ENCODE measurements at regions not wholly inside any gene's neighbourhood (a gene's known extent, or its start where the extent isn't known, plus 50 kb on each side); places are given as distances from the start of the nearest gene placed in this dataset.

- H2AFZ ChIP-seq = no peak overlapping the region
- no peak overlapping the region for H3K4me3 ChIP-seq
- no peak for DNase-seq (ENCODE audit: low spot score)
- H3K4me2 ChIP-seq = no peak overlapping the region
- H3K27me3 ChIP-seq = no peaks in the 10 kb centered on the region
- no peaks in the 10 kb centered on the region for H3K36me3 ChIP-seq (replicated peaks; ENCODE audit: insufficient read depth, low read depth)
- TF ChIP-seq EZH2phosphoT487 (IDR thresholded peaks at IDR 0.05; ENCODE audit: low read depth, severe bottlenecking, unreplicated experiment) (no peak), CTCF (IDR thresholded peaks at IDR 0.05; ENCODE audit: poor library complexity) (no peak), EZH2 (IDR thresholded peaks at IDR 0.05; ENCODE audit: borderline replicate concordance) (no peak)
- no peaks in the 10 kb centered on the region for H4K20me1 ChIP-seq (ENCODE audit: insufficient read depth, poor library complexity, severe bottlenecking)
- no peaks in the 10 kb centered on the region for H3K9me3 ChIP-seq (ENCODE audit: low read depth)
- no peaks in the 10 kb centered on the region for H3K9me2 ChIP-seq (replicated peaks; ENCODE audit: insufficient read depth)
- H3K27ac ChIP-seq = no peak overlapping the region
- H3K4me1 ChIP-seq (ENCODE audit: insufficient read depth) = no peaks in the 10 kb centered on the region
- WGBS (ENCODE audit: low lambda C conversion rate, missing lambda C conversion rate) = 59% methylated on average over 13 of the region's 13 CpGs
- H3K79me2 ChIP-seq = no peaks in the 10 kb centered on the region
These were observed 79.8 kb downstream of the KLF4 start for GRCh38 chr9:107409581-107410389.

GRCh38 chr9:107407675-107408074, 81.9 kb downstream of the KLF4 start:
- no peaks in the 10 kb centered on the region for H3K36me3 ChIP-seq (replicated peaks; ENCODE audit: insufficient read depth, low read depth)
- no peaks in the 10 kb centered on the region for H3K9me3 ChIP-seq (ENCODE audit: low read depth)
- DNase-seq (ENCODE audit: low spot score) = no peak
- no peak overlapping the region for H3K4me3 ChIP-seq
- TF ChIP-seq EZH2phosphoT487 (IDR thresholded peaks at IDR 0.05; ENCODE audit: low read depth, severe bottlenecking, unreplicated experiment) (no peak), EZH2 (IDR thresholded peaks at IDR 0.05; ENCODE audit: borderline replicate concordance) (no peak), CTCF (IDR thresholded peaks at IDR 0.05; ENCODE audit: poor library complexity) (no peak)
- peaks cover 12% of the 10 kb centered on the region for H3K4me1 ChIP-seq (ENCODE audit: insufficient read depth)
- no peaks in the 10 kb centered on the region for H3K9me2 ChIP-seq (replicated peaks; ENCODE audit: insufficient read depth)
- no peaks in the 10 kb centered on the region for H4K20me1 ChIP-seq (ENCODE audit: insufficient read depth, poor library complexity, severe bottlenecking)
- H3K27me3 ChIP-seq = no peaks in the 10 kb centered on the region
- 63% methylated on average over 2 of the region's 2 CpGs for WGBS (ENCODE audit: low lambda C conversion rate, missing lambda C conversion rate)
- H3K79me2 ChIP-seq = no peaks in the 10 kb centered on the region
- H3K27ac ChIP-seq = no peak overlapping the region
- H2AFZ ChIP-seq = no peak overlapping the region
- H3K4me2 ChIP-seq = no peak overlapping the region

GRCh38 chr9:107405511-107405910, 84.1 kb downstream of the KLF4 start:
- TF ChIP-seq EZH2 (IDR thresholded peaks at IDR 0.05; ENCODE audit: borderline replicate concordance) (no peak), EZH2phosphoT487 (IDR thresholded peaks at IDR 0.05; ENCODE audit: low read depth, severe bottlenecking, unreplicated experiment) (no peak), CTCF (IDR thresholded peaks at IDR 0.05; ENCODE audit: poor library complexity) (no peak)
- no peak overlapping the region for H2AFZ ChIP-seq
- no peaks in the 10 kb centered on the region for H3K9me2 ChIP-seq (replicated peaks; ENCODE audit: insufficient read depth)
- no peaks in the 10 kb centered on the region for H3K9me3 ChIP-seq (ENCODE audit: low read depth)
- 85% methylated on average over 6 of the region's 6 CpGs for WGBS (ENCODE audit: low lambda C conversion rate, missing lambda C conversion rate)
- no peaks in the 10 kb centered on the region for H3K79me2 ChIP-seq
- no peaks in the 10 kb centered on the region for H3K27me3 ChIP-seq
- peaks cover 12% of the 10 kb centered on the region for H3K4me1 ChIP-seq (ENCODE audit: insufficient read depth)
- no peak for DNase-seq (ENCODE audit: low spot score)
- no peaks in the 10 kb centered on the region for H4K20me1 ChIP-seq (ENCODE audit: insufficient read depth, poor library complexity, severe bottlenecking)
- H3K4me3 ChIP-seq = no peak overlapping the region
- H3K4me2 ChIP-seq = no peak overlapping the region
- no peaks in the 10 kb centered on the region for H3K36me3 ChIP-seq (replicated peaks; ENCODE audit: insufficient read depth, low read depth)
- H3K27ac ChIP-seq = no peak overlapping the region

All from hepatocyte (in vitro differentiated cells).